OCI-LY1 (cell line): ENCODE measurements at regions not wholly inside any gene's neighbourhood (a gene's known extent, or its start where the extent isn't known, plus 50 kb on each side); places are given as distances from the start of the nearest gene placed in this dataset.

Experiments used
- H2AFZ ChIP-seq: fragments of 200-600 bp; sonication (generic), shearing (Covaris generic); 2 replicates; pipeline ENCODE4 v1.6.0; 2014; ENCODE audit warnings: antibody characterized with exemption, mild to moderate bottlenecking, low read length
- H3F3A ChIP-seq: fragments of 200-600 bp; sonication (generic), shearing (Covaris generic); 2 replicates; pipeline ENCODE4 v1.6.0; 2014; ENCODE audit warnings: mild to moderate bottlenecking, antibody characterized with exemption, low read length, moderate library complexity; ENCODE audit not compliant: insufficient read depth
- H3K27ac ChIP-seq: fragments of 200-600 bp; sonication (generic); 2 replicates; pipeline ENCODE4 v1.5.1; 2014; ENCODE audit warnings: low read length, mixed run types, mild to moderate bottlenecking, low read depth; ENCODE audit not compliant: poor library complexity, severe bottlenecking
- H3K27me3 ChIP-seq: fragments of 200-600 bp; sonication (generic); 2 replicates; pipeline ENCODE4 v1.6.0; 2014; ENCODE audit warnings: antibody characterized with exemption, mild to moderate bottlenecking, low read length, moderate library complexity; ENCODE audit not compliant: insufficient read depth
- H3K36me3 ChIP-seq: fragments of 200-600 bp; sonication (generic); 2 replicates; pipeline ENCODE4 v1.6.1; 2014; ENCODE audit warnings: mild to moderate bottlenecking, antibody characterized with exemption, low read length, moderate library complexity, mixed read lengths; ENCODE audit not compliant: insufficient read depth
- H3K4me1 ChIP-seq: fragments of 200-600 bp; sonication (generic); 2 replicates; pipeline ENCODE4 v1.5.1; 2014; ENCODE audit warnings: mild to moderate bottlenecking, low read length, moderate library complexity; ENCODE audit not compliant: insufficient read depth, severe bottlenecking
- H3K4me2 ChIP-seq: fragments of 200-600 bp; sonication (generic), shearing (Covaris generic); 2 replicates; pipeline ENCODE4 v1.6.1; 2014; ENCODE audit warnings: low read length
- H3K4me3 ChIP-seq: fragments of 200-600 bp; sonication (generic); 2 replicates; pipeline ENCODE4 v1.5.1; 2014; ENCODE audit warnings: low read length, low read depth, mild to moderate bottlenecking, mixed read lengths; ENCODE audit not compliant: poor library complexity, severe bottlenecking
- H3K79me2 ChIP-seq: fragments of 200-600 bp; shearing (Covaris generic); 2 replicates; pipeline ENCODE4 v1.6.1; 2016; ENCODE audit warnings: mixed run types, low read length, mixed read lengths; ENCODE audit not compliant: insufficient read depth
- H3K9ac ChIP-seq: fragments of 200-600 bp; sonication (generic), shearing (Covaris generic); 2 replicates; pipeline ENCODE4 v1.6.1; 2014; ENCODE audit warnings: mild to moderate bottlenecking, low read length, mixed read lengths
- H3K9me2 ChIP-seq: fragments of 200-600 bp; sonication (generic), shearing (Covaris generic); 2 replicates; pipeline ENCODE4 v1.6.1; 2014; ENCODE audit warnings: low read depth, mild to moderate bottlenecking, low read length, mixed read lengths
- H3K9me3 ChIP-seq: fragments of 200-600 bp; shearing (Covaris generic); 2 replicates; pipeline ENCODE4 v1.6.1; 2014; ENCODE audit warnings: low read length, mixed read lengths
- H4K20me1 ChIP-seq: fragments of 200-600 bp; sonication (generic), shearing (Covaris generic); 2 replicates; pipeline ENCODE4 v1.6.0; 2016; ENCODE audit warnings: mild to moderate bottlenecking, low read length; ENCODE audit not compliant: insufficient read depth
- CTCF ChIP-seq: fragments of 200-600 bp; sonication (generic), shearing (Covaris generic); IDR thresholded peaks from 2 replicates; pipeline ENCODE4 v1.5.1; 2017; ENCODE audit warnings: mild to moderate bottlenecking, antibody characterized with exemption, low read length, moderate library complexity, mixed read lengths
- EZH2 ChIP-seq: fragments of 200-600 bp; sonication (generic), shearing (Covaris generic); IDR thresholded peaks from 2 replicates; pipeline ENCODE4 v1.8.0; 2017; ENCODE audit warnings: borderline replicate concordance, mixed run types, mild to moderate bottlenecking, antibody characterized with exemption, low read length, moderate library complexity, mixed read lengths

GRCh38 chr1:218969006-218969405, 204.7 kb upstream of the LYPLAL1 start:
- Histone ChIP-seq H3K9ac (no peak overlapping the region), H3K4me2 (no peak overlapping the region), H3K4me3 (no peak overlapping the region), H3K36me3 (no peaks in the 10 kb centered on the region), H3K27me3 (no peaks in the 10 kb centered on the region), H3K9me3 (no peaks in the 10 kb centered on the region), H4K20me1 (no peaks in the 10 kb centered on the region), H3K4me1 (no peaks in the 10 kb centered on the region), H3F3A (no peaks in the 10 kb centered on the region), H2AFZ (no peak overlapping the region), H3K27ac (no peak overlapping the region), H3K9me2 (no peaks in the 10 kb centered on the region), H3K79me2 (no peaks in the 10 kb centered on the region)
- TF ChIP-seq CTCF, result no peak
- TF ChIP-seq EZH2, result no peak

- Histone ChIP-seq H4K20me1 (no peaks in the 10 kb centered on the region), H3K9ac (no peak overlapping the region), H3K4me2 (no peak overlapping the region), H3K9me2 (no peaks in the 10 kb centered on the region), H3K4me3 (no peak overlapping the region), H3K27me3 (no peaks in the 10 kb centered on the region), H3F3A (no peaks in the 10 kb centered on the region), H3K4me1 (no peaks in the 10 kb centered on the region), H3K9me3 (no peaks in the 10 kb centered on the region), H3K36me3 (no peaks in the 10 kb centered on the region), H2AFZ (no peak overlapping the region), H3K27ac (no peak overlapping the region), H3K79me2 (no peaks in the 10 kb centered on the region)
- TF ChIP-seq CTCF (no peak), EZH2 (no peak)
These were observed 203.2 kb upstream of the LYPLAL1 start for GRCh38 chr1:218970397-218970990.

GRCh38 chr1:218971156-218971555, 202.5 kb upstream of the LYPLAL1 start:
- Histone ChIP-seq H3K36me3 (no peaks in the 10 kb centered on the region), H3K9me3 (no peaks in the 10 kb centered on the region), H2AFZ (no peak overlapping the region), H3K4me1 (no peaks in the 10 kb centered on the region), H3K27ac (no peak overlapping the region), H4K20me1 (no peaks in the 10 kb centered on the region), H3K27me3 (no peaks in the 10 kb centered on the region), H3F3A (no peaks in the 10 kb centered on the region), H3K4me2 (no peak overlapping the region), H3K9ac (no peak overlapping the region), H3K79me2 (no peaks in the 10 kb centered on the region), H3K4me3 (no peak overlapping the region), H3K9me2 (no peaks in the 10 kb centered on the region)
- TF ChIP-seq EZH2, result no peak
- TF ChIP-seq CTCF, result no peak
